ENCODE measurements at regions not wholly inside any gene's neighbourhood (a gene's known extent, or its start where the extent isn't known, plus 50 kb on each side); places are given as distances from the start of the nearest gene placed in this dataset.

DNA sequence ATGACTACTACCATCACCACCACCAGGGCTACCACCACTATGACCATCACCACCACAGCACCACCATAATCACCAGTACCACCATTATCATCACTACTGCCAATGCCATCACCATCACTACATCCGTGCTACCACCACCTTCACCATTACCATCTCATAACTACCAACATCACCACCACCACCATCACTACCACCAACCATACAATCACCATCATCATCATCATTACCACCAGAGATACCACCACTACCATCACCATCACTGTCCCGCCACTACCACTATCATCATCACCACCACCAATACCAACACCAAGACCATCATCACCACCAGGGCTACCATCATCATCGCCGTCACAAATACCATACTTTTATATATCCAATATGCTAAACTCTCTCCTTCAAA, 369.6 kb upstream of the DYNLRB2 start:
- DNase-seq, result no peak

DNA sequence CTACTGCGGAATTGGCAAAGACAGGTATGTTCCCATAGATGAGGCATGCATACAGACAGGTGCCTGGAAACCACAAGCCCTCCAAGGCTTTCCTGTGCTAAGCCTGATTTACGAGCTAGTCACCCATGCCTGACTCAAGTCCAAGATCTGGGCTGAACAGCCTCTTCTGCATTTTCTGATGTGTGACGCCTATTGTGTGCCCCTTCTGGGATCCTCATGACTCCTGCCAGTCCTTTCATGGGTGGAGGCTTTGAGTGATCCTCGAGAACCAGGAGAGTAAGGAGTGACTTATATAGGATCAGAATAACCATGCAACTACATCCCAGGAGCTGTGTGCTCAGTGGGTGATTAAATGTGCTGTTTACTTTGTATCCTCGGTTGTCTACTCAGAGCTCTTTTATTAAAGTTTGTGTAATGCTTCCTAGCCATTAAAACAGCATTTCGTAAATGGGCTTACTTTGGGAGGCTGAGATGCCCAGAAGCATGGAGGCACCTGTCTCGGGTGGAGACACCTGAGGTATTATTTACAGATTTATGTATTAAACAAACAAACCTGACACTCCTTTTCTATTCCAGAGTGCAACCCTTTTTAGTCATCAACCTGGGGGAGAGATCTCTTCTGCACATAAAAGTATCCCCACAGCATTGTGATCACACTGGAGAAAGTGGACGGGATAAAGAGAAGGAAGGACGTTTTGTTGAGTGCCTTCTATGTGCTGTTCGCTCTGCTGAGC, 373.0 kb upstream of the DYNLRB2 start:
- no peak for DNase-seq

DNA sequence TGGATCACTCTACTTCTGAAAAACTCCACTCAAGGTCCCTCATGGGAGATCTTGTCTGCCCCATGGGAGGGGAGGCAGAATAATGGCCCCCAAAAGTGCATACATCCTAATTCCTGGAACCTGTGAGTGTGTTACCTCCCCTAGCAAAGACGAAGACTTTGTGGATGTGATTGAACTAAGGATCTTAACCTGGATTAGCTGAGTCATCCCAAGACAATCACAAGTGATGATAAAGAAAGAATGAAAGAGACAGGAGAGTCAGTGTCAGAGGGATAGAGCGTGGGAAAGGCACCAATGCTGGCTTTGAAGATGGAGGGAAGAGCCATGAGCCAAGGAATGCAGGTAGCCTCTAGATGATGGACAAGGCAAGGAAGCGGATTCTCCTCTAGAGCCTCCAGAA, 374.7 kb upstream of the DYNLRB2 start:
- no peak for DNase-seq

DNA sequence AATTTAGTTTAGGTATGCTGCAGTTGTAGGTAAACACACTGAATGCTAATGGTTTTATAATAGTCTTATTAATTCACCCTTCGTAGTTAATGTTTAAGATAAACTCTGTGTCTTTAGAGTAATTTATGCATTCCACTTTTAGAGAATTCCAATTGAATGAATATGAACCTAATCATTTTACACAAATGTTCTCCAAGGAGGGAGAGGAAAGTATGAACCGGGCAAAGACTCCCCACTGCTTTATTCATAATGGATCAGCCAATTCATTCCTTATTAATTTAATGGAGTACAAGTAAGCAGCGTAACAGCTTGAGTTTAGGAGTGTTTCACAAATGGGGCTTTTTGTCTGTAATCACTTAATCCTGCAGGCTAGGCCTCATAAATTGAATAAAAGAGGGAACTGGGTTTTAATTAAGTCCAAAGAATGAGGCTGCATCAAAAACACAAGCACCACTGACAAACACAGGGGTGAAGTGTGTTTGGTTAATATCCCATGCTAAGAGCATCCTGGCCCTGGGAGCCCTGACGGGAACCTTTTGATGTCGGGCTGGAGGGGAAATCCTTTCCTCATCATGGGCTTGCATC, 375.7 kb upstream of the DYNLRB2 start:
- no peak for DNase-seq

DNA sequence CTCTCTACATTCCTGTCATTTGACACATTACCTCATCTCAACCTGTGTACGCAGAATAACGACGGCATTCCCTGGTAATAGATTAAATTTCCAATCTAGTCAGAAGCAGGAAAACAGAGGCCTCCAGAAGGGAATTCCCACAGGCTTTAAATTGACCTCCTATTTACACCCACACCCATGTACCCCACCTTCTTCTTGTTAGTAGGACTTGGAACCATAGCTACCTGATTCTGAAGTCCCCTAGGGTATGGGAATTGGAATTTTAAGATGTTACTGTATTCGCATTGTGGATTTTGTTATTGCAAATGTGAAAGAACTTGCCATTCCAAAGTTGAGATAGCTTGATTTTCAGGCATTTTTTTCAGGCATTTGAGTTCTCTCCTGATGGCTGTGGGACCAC, 377.5 kb upstream of the DYNLRB2 start:
- no peak for DNase-seq

DNA sequence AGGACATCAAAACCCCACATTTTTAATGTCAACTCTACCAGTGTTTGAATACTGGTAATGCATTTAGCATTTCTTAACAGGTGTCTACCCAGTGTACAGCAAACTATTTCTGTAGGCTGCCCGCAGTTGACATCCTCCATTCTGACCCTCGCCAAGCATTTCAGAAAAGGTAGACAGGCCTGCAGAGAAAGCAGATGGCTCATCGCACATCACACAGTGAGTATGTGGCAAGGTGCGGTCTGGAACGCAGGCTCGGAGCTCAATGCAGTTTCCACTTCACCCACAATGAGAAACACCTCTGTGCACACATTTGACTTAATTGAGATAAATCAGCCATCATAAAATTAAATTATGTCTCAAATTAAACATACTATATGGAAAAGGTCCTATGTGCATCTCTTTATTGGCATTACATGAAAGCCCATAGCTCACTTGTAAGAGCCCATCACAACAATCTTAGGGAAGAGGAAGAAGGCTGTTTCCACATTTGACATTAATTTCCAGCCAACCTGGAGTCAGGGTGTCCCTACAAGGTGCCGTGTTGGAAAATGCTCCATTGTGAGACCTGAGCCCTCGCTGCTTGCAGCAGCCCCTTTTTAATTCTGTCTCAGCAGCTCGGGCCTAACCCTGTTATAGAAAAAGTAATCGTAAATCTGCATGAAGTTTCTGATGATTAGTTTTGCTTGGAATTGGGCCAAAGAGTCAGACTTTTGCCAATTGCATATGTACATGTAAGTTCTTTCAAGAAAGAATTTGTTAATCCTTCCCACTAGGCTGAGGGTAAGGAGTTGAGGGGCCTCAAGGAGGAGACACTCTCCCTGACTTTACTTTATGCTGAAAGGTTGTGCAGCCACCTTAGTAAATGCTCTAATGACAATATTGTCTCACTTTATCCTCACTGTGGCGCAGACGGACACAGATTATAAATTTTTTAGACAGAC, 378.7 kb upstream of the DYNLRB2 start:
- DNase-seq, result no peak

DNA sequence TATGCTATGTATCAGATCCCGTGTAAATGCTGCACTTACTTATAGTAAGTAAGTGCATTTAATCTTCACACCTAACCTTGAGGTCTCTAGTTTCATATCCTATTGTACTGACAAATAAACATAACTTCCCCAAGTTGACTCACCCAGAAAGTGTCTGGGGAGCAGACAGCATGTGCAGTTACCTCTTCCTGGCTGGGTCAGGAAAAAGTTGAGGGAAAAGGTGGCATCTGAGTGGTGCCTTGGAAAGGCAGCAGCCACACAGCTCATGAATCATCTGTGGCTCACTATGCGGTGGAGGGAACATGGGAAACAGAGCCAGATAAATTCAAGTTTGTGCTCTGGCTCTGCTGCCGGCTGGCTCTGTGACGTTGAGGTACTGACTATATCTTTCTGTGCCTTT, 382.0 kb upstream of the DYNLRB2 start:
- DNase-seq, result no peak

DNA sequence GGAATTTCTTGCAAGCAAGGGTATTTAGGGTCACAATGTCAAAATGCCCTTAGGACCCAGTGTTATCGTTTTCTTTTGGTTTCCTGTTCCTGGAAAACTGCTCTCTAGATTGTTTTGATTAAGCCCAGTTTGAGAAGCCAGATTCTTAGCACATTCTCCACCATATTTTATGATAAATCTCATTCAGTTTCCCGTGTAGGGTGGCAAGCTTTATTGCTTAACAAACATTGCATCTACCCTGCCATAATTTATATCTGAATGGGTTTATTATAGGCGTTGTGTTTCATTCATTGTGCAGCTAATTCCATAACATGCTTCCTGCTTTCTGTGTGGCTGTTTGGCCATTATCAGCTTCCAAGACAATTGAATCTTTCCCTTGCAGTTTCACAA, 389.1 kb upstream of the DYNLRB2 start:
- DNase-seq, result no peak

DNA sequence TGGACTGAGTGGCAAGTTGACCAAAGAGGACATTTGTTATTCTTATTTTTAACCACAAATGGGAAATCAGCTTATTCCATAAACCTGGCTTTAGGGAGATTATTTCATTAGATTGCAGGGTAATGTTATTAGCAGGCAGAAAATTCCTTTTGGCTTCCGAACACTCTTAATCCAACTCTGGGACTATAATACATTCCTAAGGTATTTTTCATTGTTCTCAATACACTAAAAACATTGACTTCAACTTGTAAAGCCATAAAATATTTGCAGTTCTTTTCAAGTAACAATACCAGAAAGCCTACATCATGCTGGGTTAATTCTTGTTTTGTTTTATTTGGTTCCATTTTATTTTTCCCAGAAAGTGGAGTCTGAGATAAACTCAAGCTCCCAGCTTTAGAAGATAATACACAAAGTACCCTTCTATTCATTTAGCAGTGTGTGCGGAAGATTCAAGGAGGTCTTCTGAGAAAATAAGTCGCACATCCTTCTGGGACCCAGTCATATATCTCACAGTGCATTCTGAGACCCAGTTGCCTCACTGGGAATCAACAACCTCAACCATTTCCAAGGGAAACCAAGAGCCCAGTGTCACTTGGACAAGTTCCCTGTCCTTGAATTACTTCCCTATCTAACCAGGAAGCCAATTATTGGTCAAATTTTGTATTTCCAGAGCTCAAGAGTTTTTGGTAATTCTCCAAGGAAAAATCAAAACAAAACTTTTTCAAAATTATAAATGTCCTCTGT, 389.6 kb upstream of the DYNLRB2 start:
- DNase-seq, result no peak

DNA sequence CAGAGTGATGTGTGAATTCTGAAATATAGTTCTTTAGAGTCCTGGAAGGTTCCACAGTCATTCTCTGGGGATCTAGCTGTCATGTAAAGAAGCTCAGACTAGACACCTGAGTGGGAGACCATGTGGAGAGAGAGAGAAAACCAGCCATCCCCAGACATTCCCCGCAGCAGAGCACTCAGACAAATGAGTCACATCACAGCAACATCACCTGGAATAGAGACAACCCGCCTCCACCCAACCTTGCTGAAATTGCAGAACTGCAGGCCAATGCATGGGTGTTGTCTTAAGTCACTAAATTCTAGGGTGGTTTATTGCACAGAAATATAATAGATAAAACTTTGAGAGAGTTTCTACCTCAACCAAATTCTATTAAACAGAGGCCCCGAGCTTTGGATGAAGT, 392.0 kb upstream of the DYNLRB2 start:
- DNase-seq, result no peak

DNA sequence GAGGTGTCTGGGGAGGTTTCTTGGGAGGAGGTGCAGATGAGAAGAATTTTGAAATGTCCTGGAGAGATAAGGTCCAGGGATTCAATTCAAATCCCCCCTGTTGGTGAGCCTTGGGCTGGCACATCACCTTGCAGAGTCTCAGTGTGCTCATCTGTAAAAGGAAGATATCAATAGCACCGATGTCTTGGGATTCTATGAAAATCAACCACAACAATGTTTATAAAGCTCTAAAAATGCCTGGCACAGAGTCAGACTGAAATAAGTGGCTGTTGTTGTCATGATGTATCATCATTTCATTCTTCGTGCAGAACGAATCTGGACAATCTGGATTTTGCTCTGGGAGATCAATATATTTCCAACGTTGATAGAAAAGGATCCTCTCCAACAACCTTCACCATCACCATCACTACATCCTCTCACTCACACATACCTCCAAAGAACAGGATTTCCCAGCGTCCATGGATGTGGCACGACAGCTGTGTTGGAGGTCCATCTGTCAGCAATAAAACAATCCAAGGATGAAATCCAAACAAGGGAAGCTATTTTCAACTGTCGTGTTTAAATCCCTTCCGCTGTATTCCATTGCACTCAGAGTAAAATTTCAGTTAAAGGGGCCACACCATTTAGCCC, 393.7 kb upstream of the DYNLRB2 start:
- DNase-seq, result no peak

DNA sequence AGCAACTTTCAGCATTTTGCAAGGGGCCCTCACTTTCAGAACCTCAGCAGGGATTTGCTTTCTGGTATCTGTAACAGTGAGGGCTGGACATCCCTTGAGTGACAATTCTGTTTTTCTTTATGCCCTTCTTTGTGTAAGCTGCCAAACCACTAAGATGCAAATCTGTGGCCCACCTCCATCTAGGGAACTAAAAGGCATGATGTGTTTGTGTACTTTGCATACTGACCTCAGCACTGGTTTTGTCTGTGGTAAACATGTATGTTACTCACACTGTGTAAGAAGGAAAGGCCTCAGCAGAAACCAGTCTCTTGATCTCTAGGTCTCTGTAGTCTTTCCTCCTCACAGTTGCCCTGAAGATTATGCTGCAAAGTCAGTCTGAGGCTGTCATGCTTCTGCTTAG, 396.6 kb upstream of the DYNLRB2 start:
- no peak for DNase-seq

DNA sequence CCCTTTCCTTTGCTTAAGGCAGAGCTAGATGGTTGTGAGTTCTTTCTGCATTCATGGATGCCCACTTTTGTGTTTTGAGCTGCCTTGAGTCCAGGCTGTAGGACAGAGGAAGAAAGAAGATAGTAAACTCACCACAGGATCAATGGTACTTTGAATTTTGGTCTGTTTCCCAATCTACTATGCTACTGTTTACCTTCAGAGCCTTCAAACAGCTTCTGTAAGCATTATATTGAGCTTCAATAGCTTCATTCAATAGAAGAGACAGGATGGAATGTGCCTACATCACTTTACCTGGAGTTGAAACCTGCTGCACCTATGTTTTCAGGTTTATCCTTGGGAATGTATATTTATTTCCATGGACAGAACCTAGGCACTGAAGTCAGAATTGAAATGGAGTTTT, 397.9 kb upstream of the DYNLRB2 start:
- DNase-seq, result no peak

DNA sequence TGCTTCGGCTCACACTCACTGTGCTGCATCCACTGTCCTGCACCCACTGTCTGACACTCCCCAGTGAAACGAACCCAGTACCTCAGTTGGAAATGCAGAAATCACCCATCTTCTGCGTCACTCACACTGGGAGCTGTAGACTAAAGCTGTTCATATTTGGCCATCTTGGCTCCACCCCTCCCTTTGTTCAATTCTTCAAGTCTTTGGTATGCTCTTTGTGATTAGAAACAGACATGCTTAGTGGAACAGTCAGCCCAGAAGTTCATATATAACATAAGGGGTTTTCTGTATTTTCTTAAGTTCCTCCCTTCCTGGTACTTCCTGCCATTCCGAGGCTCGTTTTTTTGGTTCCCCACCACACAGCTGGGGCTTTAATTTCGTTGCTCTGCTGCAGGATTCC, 398.5 kb upstream of the DYNLRB2 start:
- no peak for DNase-seq

DNA sequence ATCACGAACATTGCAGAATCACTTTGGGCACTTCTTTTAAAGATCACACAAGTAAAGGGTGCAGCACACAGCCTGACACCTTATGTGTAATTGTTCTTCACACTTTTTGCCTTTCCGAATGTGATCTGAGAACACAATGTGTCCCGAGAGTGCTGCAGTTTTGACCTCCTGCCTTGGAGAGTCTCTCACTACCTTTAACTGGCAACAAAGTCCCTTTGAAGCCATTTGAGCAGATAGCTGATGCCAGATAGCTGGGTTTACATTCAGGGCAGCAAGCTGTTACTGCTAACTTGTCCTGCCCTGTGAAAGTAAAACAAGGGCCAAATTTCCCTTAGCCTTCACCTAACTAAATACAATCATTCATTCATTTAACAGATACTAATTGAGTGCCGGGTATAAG, 411.0 kb upstream of the DYNLRB2 start:
- DNase-seq, result no peak

DNA sequence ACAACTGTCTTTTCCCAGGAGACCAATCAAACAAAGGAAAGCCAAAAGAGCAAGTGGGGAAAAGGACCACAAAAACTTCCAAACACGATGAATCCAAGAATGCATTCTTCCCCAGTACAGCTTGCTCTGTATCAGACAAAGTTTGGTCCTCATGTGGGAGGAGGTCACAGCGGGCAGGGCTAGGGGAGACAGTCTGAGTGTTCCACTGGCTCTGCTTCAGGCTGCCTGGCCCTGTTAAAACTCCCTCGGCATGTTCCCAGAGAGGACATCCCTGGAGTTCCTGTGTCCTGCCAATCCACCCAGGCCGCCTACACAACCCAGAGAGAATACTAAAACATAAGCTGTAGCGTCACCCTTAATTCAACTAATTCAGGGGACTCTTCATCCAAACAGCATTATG, 415.1 kb upstream of the DYNLRB2 start:
- DNase-seq, result no peak

DNA sequence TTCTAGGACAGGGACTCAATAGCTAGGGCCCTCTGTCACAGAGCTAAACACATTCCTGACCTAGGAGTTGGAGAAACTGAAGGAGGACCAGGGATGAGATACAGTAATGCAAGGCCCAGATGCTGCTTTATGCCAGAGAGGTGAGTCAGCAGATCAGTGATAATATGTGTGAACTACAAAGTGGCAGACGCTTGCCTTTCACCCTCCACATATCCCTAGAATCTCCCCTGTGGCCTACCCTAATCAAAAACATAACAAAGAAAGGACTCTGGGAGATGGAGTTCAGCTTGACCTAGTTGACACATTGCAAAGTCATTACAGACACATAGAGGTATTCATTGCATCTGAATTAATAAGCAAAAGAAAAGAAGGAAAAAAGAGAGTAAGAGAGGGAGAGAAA, 417.6 kb upstream of the DYNLRB2 start:
- DNase-seq, result no peak

DNA sequence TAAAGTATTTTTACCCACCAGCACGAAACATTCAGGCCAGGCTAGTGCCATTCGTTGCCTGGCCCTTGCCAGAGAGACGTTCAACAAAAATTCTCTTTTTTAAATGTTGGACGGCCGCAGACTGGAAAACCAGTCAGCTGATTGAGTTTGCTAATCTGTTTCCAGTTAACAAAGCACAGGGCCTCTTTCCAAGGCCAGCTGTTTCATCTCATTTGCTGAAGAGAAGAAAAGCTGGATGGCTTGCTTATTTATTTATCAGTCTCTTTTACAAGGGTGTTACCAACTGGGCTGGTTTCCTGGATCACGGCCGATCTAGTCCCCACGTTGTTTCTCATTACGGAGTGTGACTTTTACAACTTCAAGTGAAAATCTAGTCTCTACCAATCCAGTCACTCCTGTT, 418.7 kb upstream of the DYNLRB2 start:
- no peak for DNase-seq

DNA sequence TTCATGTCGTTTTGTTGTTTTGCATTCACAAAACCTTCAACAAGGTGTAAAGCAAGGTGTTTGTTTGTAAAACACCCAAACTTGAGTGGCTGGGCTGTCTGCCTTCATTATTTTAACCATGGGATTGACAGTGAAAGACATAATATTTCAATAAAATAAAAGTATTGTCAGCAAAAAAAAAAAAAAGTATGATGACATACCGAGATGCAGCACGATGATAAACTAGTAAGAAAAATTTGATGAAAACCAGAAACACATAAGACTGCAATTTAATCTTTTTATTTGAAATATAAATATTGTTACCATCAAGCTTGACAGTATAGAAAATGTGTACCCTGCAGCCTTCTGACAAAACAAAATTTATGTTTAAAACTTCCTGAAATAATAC, 419.3 kb upstream of the DYNLRB2 start:
- DNase-seq, result no peak

DNA sequence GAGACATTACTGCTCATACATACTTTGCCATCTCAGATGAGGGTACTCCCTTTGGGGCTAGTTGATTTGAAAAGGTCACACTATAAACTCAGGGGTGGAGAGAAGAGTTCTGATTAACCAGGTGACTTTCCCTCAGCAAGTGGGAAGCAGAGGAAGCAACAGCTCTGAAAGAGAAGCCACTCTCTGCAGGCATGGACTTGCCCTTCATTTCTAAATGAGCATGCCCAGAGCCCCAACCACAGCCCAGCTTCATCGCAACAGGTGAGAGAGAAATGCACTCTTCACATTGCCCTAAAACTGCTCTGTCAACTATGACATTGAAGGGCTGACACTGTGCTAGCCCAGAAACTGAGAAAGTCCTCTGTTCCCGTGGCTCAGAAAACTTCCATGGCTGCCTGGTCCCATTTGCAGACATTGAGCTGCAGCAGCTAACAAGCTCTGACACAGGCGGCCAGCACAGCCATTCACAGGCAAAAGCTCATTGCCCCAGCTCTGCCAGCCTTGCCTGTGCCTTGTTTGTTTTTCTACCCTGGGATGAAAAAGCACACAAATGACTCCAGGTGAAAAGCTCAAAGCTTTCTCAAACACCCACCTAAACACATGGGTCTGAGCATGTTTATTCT, 419.8 kb upstream of the DYNLRB2 start:
- DNase-seq, result no peak

DNA sequence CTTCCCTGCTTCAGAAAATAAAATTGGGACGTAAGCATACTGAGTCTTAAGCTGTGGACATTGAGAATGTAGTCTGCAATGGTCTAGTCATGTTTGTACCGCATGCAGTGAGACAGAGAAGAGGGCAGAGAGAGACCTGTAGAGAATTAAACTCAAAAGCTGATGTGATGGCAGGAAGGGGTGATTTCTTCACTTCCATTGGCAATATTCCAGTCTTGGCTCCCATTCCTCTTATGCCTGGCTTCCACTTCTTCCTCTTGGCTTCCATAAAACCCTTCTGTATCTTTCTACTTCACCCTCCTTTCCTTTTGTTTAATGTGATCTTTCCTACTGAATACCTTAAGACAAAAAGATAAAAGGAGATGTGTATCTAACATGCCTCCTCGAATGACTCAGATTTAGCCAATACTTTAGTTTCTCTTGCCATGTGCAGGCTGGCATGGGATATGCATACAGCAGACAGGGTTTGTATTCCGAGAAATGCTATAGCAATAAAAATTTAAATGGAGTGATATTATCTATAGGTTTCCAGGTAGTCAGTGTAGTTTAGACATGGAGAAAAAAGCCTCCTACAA, 423.1 kb upstream of the DYNLRB2 start:
- no peak for DNase-seq

DNA sequence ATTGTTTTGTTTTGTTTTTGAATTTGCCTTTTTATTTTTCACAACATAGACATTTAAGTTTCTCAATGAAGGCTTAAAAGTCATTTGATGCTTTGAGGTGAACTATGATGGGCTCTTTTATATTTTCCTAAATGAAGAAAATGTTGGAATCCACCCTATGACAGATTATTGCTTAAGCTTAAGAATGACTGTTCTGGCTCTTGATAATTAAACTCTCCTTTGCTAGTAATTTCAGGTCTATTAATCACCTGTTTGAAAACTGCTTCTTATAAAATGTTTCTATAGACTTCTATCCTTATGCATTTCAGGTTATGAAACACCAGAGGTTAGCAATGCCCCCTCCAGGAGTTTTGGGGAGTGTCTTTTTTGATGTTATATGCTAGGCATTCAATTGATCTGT, 424.1 kb upstream of the DYNLRB2 start:
- no peak for DNase-seq
